ENCODE measurements at regions not wholly inside any gene's neighbourhood (a gene's known extent, or its start where the extent isn't known, plus 50 kb on each side); places are given as distances from the start of the nearest gene placed in this dataset.

DNA sequence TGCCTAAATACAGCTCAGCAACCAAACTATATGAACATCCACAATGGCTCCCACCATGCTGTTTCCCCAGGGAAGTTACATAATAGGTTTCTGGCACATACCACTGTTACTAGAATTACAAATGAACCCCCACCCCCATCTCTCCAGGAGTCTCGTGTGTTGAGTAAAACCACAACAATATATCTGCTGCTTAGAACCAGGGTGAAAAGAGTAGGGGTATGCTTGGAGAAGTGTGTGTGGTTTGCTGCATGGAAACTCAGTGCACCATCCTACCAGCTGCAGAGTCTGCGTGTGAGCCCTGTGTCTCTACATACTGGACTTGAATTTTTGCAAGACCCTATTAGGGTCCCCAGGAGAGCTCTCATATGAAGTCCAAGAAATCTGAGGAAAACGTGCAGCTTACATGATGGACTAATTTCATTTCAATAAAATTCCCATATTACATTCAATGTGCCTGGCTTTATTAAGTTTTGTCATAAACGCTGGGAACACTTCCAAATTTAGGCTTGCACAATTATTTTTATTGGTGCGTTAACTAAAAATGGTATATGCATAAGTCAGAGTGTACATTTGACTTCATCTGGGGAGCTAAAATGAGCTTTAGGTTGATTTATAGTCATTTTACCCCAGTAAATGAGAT is 104.5 kb upstream of the NFIB start:
- Mint-ChIP-seq H3K27ac (no peak overlapping the region), H3K9me3 (no peaks in the 10 kb centered on the region), H3K27me3 (peaks cover 0 to 3% of the 10 kb centered on the region in 2 donors), H3K36me3 (no peaks in the 10 kb centered on the region), H3K4me1 (no peaks in the 10 kb centered on the region), H3K4me3 (no peak overlapping the region)
- no peak for ATAC-seq (replicated peaks)
- DNase-seq, result no peak

DNA sequence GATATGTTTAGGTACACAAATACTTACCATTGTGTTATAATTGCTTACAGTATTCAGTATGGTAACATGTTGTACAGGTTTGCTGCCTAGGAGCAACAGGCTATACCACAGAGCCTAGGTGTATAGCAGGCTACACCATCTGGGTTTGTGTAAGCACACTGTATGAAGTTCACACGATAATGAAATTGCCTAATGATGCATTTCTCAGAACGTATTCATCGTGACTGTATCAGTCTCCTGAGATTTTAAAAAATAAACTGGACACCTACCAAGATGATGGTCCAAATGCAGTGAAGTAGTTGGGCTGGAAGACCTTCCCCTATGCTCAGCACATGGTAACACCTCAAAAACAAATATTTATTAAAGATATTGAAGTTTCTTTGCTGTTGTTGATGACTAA is 103.3 kb upstream of the NFIB start:
- Mint-ChIP-seq H3K4me3 (no peak overlapping the region), H3K27me3 (no peaks in the 10 kb centered on the region), H3K9me3 (no peaks in the 10 kb centered on the region), H3K27ac (no peak overlapping the region), H3K36me3 (no peaks in the 10 kb centered on the region), H3K4me1 (no peaks in the 10 kb centered on the region)
- no peak for ATAC-seq (replicated peaks)
- no peak for DNase-seq

DNA sequence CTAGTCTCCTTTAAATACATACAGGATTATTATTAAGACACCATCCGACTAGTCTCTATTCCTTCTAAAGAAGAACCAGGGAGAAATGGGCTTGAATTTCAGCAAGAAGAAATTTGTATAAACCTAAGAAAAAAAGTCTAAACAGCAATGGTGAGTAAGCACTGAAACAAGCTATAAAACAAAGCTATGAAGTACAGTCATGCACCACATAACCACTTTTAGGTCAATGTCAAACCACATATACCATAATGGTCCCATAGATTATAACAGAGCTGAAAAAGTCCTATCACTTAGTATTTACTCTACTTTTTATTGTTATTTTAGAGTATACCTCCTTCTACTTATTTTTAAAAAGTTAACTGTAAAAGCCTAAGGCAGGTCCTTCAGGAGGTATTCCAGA is 102.0 kb upstream of the NFIB start:
- H3K36me3 Mint-ChIP-seq, result no peaks in the 10 kb centered on the region
- no peak overlapping the region for H3K4me3 Mint-ChIP-seq
- H3K9me3 Mint-ChIP-seq, result no peaks in the 10 kb centered on the region
- DNase-seq (no peak), ATAC-seq (replicated peaks) (no peak)
- H3K27ac Mint-ChIP-seq, result no peak overlapping the region
- no peaks in the 10 kb centered on the region for H3K4me1 Mint-ChIP-seq
- H3K27me3 Mint-ChIP-seq, result no peaks in the 10 kb centered on the region

DNA sequence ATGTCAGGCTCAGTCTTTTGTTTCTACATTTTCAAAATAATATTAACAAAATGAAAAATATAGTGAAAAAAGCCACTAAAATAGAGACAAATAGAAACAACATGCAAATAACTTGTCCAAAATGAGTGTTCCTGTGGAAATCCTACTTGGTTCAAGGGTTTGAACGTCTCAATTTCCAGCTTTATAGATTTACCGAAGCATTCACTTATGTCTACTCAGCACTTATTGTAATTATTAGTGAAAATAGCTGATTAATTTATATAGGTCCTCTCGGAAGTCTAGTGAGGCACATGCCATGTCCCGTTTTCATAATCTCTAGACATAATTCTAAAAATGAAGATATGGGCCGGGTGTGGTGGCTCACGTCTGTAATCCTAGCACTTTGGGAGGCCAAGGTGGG is 99.9 kb upstream of the NFIB start:
- no peak for DNase-seq
- H3K4me3 Mint-ChIP-seq, result no peak overlapping the region
- no peaks in the 10 kb centered on the region for H3K4me1 Mint-ChIP-seq
- no peak overlapping the region for H3K27ac Mint-ChIP-seq
- no peaks in the 10 kb centered on the region for H3K36me3 Mint-ChIP-seq
- ATAC-seq (replicated peaks), result no peak
- H3K9me3 Mint-ChIP-seq, result no peaks in the 10 kb centered on the region
- H3K27me3 Mint-ChIP-seq, result peaks cover 0 to 3% of the 10 kb centered on the region in 2 donors

DNA sequence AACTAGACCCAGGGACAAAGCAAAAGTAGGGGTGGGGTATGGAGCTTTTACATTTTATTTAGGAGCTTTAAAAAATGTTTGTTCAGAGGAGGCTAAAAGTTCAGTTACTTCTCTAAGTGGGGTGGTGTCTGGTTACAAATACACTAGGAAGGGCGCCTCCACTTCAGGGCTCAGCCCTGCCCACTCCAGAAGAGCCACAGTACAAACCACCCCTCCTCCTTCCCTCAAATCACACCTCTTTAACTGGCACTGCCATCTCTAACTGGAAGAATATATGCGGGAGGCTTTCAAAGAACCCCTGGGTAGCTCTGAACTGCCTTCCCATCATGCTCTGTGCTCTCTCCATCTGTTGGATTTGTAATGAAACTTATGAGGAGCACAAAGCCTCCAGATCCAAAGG is 98.8 kb upstream of the NFIB start:
- H3K27me3 Mint-ChIP-seq, result peaks cover 0 to 3% of the 10 kb centered on the region in 2 donors
- no peak overlapping the region for H3K27ac Mint-ChIP-seq
- H3K4me1 Mint-ChIP-seq, result no peaks in the 10 kb centered on the region
- H3K9me3 Mint-ChIP-seq, result no peaks in the 10 kb centered on the region
- DNase-seq (no peak), ATAC-seq (replicated peaks) (no peak)
- no peaks in the 10 kb centered on the region for H3K36me3 Mint-ChIP-seq
- no peak overlapping the region for H3K4me3 Mint-ChIP-seq

DNA sequence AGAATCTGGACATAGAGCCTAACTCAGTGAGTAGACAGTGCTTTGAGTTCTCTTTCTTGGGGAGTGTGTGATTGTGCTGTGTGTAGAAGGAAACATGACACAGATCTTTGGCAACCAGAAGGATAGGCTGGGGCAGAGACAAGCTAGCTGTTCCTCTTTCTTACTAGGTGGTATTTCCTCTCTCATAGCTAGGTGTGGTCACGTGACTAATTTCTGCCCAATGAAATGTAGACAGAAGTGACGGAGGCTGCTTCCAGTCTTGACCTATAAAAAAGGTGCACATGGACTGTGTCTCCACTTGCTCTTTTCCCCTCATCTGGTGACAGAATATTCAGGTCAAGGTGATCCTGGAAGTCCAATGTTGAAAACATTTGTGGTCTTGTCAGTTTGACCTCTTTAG is 92.5 kb upstream of the NFIB start:
- Mint-ChIP-seq H3K9me3 (peaks cover 4 to 5% of the 10 kb centered on the region in 2 donors), H3K27ac (no peak overlapping the region), H3K4me3 (no peak overlapping the region), H3K36me3 (no peaks in the 10 kb centered on the region), H3K4me1 (peaks cover 0 to 1% of the 10 kb centered on the region in 2 donors), H3K27me3 (peaks cover 0 to 3% of the 10 kb centered on the region in 2 donors)
- ATAC-seq (replicated peaks) (no peak), DNase-seq (no peak)

DNA sequence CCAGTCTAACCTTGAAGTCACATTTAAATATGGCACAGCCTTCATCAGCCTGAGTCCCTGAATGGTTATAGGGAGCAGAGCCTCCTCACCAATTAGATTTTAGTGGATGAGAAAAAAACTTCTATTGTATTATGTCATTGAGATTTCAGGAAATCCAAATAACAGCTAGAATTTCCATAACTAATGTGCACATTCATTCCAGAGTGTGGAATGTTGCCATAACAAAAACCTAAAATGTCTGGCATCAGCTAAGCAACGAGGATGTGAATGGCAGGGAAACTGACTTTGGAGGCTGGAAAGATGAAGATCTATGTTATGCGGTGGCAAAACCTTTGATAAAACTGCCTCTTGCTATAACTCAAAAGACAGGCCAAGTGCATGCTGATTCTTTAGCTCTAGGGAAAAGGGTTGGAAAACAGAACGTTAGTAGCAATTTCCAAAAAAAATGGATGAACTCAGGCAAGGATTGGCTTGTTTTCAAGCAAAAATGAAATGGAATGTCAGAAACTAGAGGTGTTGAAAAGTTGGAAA is 91.3 kb upstream of the NFIB start:
- peaks cover 4 to 5% of the 10 kb centered on the region in 2 donors for H3K9me3 Mint-ChIP-seq
- H3K4me1 Mint-ChIP-seq, result peaks cover 0 to 1% of the 10 kb centered on the region in 2 donors
- H3K27ac Mint-ChIP-seq, result no peak overlapping the region
- H3K27me3 Mint-ChIP-seq, result peaks cover 3 to 6% of the 10 kb centered on the region in 2 donors
- ATAC-seq (replicated peaks) (no peak), DNase-seq (no peak)
- no peak overlapping the region for H3K4me3 Mint-ChIP-seq
- H3K36me3 Mint-ChIP-seq, result no peaks in the 10 kb centered on the region

DNA sequence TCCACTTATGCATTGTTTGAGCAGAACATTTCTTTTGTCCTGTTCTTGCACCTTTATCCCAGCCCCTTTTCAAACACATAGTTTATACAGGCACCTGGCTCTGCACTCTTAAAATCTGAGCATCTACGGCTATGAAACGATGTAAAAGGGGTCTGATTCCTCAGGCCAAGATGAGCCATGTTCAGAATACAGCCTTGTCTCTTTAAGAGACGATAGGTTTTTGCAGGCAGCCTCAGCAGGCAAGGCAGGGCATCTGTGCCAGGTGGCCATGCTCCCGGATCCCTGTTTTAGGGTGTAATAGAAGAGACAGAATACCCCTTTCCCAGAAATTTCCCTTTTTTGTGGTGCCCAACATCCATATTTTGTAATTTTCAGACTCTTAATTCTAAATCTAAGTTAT is 89.1 kb upstream of the NFIB start:
- ATAC-seq (replicated peaks), result no peak
- no peak for DNase-seq
- Mint-ChIP-seq H3K4me1 (peaks cover 0 to 1% of the 10 kb centered on the region in 2 donors), H3K9me3 (peaks cover 4 to 5% of the 10 kb centered on the region in 2 donors), H3K27ac (no peak overlapping the region), H3K27me3 (peaks cover 0 to 10% of the 10 kb centered on the region in 2 donors), H3K36me3 (no peaks in the 10 kb centered on the region), H3K4me3 (no peak overlapping the region)

DNA sequence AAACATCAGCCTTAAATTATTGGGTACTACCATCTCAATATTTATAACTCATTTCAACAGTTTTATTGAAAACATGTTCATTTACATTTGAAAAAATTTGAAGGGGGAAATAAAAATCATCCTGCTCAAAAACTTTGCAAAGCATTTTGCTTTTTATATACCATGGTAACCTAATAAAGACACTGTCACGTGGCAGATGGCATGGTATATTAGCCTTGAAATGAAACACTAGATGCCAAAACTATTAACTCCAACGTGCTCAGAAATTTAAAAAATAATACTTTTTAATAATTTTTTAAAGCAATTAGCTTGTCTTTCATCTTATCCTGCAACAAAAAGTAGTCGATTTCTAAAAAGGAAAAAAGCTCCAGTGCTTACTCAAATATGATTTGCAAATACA is 88.6 kb upstream of the NFIB start:
- no peak for DNase-seq
- H3K9me3 Mint-ChIP-seq, result peaks cover 4 to 5% of the 10 kb centered on the region in 2 donors
- peaks cover 0 to 10% of the 10 kb centered on the region in 2 donors for H3K27me3 Mint-ChIP-seq
- H3K36me3 Mint-ChIP-seq, result no peaks in the 10 kb centered on the region
- no peak for ATAC-seq (replicated peaks)
- H3K27ac Mint-ChIP-seq, result no peak overlapping the region
- H3K4me3 Mint-ChIP-seq, result no peak overlapping the region
- H3K4me1 Mint-ChIP-seq, result peaks cover 0 to 1% of the 10 kb centered on the region in 2 donors

DNA sequence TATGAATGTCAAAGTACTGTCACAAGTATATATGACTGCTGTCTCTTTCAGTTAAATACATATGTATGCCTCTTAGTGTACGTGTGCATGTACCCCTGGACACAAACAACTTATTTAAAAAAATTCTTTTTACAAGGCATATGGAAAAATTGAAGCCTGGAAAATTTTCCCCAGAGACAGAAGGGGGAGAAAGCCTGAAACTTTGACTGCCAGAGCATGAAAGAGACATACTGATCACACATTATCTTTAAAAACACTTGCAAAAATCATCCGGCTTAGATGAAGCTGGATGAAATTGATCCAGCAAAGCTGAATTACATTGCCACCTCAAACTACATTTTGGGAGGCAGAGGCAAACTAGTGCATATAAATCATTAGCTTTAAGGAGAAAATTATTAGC is 88.0 kb upstream of the NFIB start:
- Mint-ChIP-seq H3K9me3 (peaks cover 4 to 5% of the 10 kb centered on the region in 2 donors), H3K27me3 (peaks cover 0 to 10% of the 10 kb centered on the region in 2 donors), H3K4me1 (peaks cover 0 to 1% of the 10 kb centered on the region in 2 donors), H3K4me3 (no peak overlapping the region), H3K36me3 (no peaks in the 10 kb centered on the region), H3K27ac (no peak overlapping the region)
- DNase-seq (no peak), ATAC-seq (replicated peaks) (no peak)

DNA sequence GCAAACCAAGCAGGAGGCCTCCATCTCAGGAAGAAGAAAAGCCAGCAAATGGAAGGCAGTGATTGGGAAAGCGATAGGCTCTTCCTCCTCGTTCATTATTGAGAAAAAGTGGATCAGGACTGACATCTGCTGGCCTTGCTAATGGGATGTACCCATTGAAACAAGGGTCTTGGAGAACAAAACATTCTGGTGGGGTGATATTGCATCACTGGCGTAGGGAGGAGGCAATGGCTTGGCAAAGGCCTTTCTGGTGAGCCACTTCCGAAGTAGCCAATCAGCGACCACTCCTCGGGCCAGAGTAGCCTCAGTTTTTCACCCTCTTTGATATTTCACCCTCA is 86.7 kb upstream of the NFIB start:
- DNase-seq (no peak), ATAC-seq (replicated peaks) (no peak)
- H3K4me1 Mint-ChIP-seq, result no peaks in the 10 kb centered on the region
- no peaks in the 10 kb centered on the region for H3K36me3 Mint-ChIP-seq
- no peaks in the 10 kb centered on the region for H3K9me3 Mint-ChIP-seq
- H3K4me3 Mint-ChIP-seq, result no peak overlapping the region
- H3K27me3 Mint-ChIP-seq, result peaks cover 0 to 10% of the 10 kb centered on the region in 2 donors
- no peak overlapping the region for H3K27ac Mint-ChIP-seq

DNA sequence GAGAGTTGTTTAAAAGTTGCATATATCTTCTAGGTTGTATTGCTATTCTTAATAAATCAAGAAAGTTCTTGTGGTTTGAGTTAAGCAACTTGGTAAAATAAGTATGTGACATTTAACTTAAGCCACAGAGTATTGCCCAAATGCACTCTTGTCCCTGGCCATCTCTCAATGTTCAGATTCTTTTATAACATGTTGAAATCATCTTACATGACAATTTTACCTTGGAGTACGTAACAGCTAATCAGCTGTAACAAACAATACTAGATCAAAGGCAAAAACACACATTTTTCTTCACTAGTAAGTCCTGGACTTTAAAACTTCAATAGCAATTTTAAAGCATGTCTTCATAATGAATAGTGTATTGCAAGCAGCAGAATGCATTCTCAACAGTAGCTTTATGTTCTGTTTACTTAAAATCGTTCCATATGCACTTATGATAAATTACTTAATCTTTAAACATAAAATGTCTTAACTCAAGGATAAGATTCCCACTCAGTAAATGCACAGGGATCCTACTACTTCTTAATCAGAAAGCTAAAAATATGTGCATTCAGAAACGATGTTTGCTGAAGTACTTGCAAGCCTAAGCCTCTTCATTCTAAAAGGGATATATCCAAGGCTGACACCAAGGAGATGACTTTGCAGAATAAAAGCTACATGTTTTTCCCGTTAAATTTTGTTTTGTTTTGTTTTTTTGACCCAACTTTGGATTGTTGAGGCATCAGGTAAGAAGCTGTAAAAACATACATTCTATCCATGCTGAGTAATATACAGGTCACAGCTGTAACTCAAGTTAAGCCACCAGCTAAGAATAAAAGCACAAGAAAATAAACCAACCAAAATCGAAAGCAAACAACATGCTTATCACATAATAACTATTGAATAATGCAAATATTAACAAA is 86.1 kb upstream of the NFIB start:
- Mint-ChIP-seq H3K27me3 (peaks cover 0 to 10% of the 10 kb centered on the region in 2 donors), H3K4me3 (no peak overlapping the region), H3K9me3 (no peaks in the 10 kb centered on the region), H3K4me1 (no peaks in the 10 kb centered on the region), H3K27ac (no peak overlapping the region), H3K36me3 (no peaks in the 10 kb centered on the region)
- ATAC-seq (replicated peaks), result no peak
- DNase-seq, result no peak

DNA sequence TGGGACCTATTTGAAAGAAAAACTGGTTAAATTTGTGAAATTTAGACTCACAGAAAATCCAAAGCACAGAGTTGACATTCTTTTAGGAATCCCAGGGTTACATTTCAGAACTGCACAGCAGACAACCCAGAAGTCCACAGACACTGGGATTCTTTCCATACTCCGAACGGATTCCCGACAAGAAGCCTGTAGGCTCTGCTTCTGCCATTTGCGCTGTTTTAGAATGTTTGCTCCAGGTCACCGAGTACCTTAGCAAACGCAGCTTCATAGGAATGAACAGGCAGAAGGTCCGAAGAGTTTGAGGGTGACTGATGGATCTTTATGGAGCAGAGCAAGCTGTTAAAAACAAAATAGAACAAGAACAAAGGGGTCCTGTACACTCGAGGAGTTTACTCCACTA is 84.5 kb upstream of the NFIB start:
- Mint-ChIP-seq H3K36me3 (no peaks in the 10 kb centered on the region), H3K4me3 (no peak overlapping the region), H3K27ac (no peak overlapping the region), H3K9me3 (peaks cover 0 to 2% of the 10 kb centered on the region in 2 donors), H3K4me1 (no peaks in the 10 kb centered on the region), H3K27me3 (peaks cover 0 to 10% of the 10 kb centered on the region in 2 donors)
- ATAC-seq (replicated peaks), result no peak
- no peak for DNase-seq

DNA sequence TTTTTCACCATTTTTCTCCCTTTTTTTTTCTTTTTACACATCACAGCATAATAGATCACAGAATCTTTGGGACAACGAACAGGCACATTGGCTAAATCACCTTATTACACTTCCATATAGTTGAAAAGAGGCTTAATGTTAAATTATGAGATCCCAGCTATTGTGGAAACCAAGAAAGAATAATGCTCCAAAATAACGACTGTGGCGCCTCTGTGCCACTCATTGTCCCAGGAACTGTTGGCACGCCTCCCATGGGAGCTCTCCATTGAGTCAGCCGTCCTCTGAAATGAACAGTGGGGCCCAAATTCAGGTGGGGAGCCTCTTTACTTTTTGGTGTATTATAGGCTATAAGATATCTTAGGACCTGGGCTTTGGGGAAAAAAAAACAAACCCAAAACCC is 82.2 kb upstream of the NFIB start:
- Mint-ChIP-seq H3K27me3 (peaks cover 0 to 7% of the 10 kb centered on the region in 2 donors), H3K4me3 (no peak overlapping the region), H3K4me1 (no peaks in the 10 kb centered on the region), H3K9me3 (peaks cover 4 to 5% of the 10 kb centered on the region in 2 donors), H3K27ac (no peak overlapping the region), H3K36me3 (no peaks in the 10 kb centered on the region)
- DNase-seq, result no peak
- ATAC-seq (replicated peaks), result no peak
